OCI-LY7 (cell line): ENCODE measurements at regions not wholly inside any gene's neighbourhood (a gene's known extent, or its start where the extent isn't known, plus 50 kb on each side); places are given as distances from the start of the nearest gene placed in this dataset.

Experiments
- CTCF ChIP-seq: fragments of 200-600 bp; sonication (generic); conservative IDR thresholded peaks from 2 replicates; pipeline ENCODE4 v1.5.1; 2014; ENCODE audit warnings: mild to moderate bottlenecking, antibody characterized with exemption, low read length, moderate library complexity, mixed read lengths
- EZH2phosphoT487 ChIP-seq: fragments of 200-600 bp; sonication (generic); IDR thresholded peaks from 2 replicates; pipeline ENCODE4 v1.6.1; 2018; ENCODE audit warnings: low read depth, borderline replicate concordance, mild to moderate bottlenecking, mixed run types, antibody characterized with exemption, low read length, moderate library complexity, mixed read lengths

GRCh38 chr10:65032867-65033769 is 1511.9 kb downstream of the REEP3 start:
- no peak for TF ChIP-seq CTCF
- TF ChIP-seq EZH2phosphoT487: no peak
